ENCODE measurements at regions not wholly inside any gene's neighbourhood (a gene's known extent, or its start where the extent isn't known, plus 50 kb on each side); places are given as distances from the start of the nearest gene placed in this dataset.

- no peak for TF ChIP-seq ZFX (IDR thresholded peaks at IDR 0.05)
- TF ChIP-seq, protein P1, sequence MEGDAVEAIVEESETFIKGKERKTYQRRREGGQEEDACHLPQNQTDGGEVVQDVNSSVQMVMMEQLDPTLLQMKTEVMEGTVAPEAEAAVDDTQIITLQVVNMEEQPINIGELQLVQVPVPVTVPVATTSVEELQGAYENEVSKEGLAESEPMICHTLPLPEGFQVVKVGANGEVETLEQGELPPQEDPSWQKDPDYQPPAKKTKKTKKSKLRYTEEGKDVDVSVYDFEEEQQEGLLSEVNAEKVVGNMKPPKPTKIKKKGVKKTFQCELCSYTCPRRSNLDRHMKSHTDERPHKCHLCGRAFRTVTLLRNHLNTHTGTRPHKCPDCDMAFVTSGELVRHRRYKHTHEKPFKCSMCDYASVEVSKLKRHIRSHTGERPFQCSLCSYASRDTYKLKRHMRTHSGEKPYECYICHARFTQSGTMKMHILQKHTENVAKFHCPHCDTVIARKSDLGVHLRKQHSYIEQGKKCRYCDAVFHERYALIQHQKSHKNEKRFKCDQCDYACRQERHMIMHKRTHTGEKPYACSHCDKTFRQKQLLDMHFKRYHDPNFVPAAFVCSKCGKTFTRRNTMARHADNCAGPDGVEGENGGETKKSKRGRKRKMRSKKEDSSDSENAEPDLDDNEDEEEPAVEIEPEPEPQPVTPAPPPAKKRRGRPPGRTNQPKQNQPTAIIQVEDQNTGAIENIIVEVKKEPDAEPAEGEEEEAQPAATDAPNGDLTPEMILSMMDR (conservative IDR thresholded peaks at IDR 0.05), result no peak
- H3K27ac ChIP-seq, result no peak overlapping the region
These were observed 137.2 kb upstream of the CBLB start for GRCh38 chr3:106006001-106006400.

GRCh38 chr3:106006571-106006970, 137.8 kb upstream of the CBLB start:
- no peak overlapping the region for H3K27ac ChIP-seq
- no peak for TF ChIP-seq ZFX (IDR thresholded peaks at IDR 0.05)
- TF ChIP-seq, protein P1 (conservative IDR thresholded peaks at IDR 0.05), result no peak

DNA sequence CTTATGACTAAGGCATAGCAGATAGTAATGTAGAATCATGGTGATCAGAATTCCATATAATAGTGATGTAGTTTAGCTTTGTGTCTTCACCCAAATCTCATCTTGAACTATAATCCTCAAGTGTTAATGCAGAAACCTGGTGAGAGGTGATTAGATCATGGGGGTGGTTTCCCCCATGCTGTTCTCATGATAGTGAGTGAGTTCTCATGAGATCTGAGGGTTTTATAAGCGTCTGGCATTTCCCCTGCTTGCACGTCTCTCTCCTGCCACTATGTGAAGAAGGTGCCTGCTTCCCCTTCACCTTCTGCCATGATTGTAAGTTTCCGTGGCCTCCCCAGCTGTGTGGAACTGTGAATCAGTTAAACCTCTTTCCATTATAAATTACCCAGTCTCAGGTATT, 138.7 kb upstream of the CBLB start:
- H3K27ac ChIP-seq, result no peak overlapping the region
- no peak for TF ChIP-seq ZFX (IDR thresholded peaks at IDR 0.05)
- TF ChIP-seq, protein P1 (conservative IDR thresholded peaks at IDR 0.05), result no peak

- H3K27ac ChIP-seq, result no peak overlapping the region
- TF ChIP-seq, protein P1 (conservative IDR thresholded peaks at IDR 0.05), result no peak
- no peak for TF ChIP-seq ZFX (IDR thresholded peaks at IDR 0.05)
These were observed 140.0 kb upstream of the CBLB start for GRCh38 chr3:106008766-106009165.

GRCh38 chr3:106010829-106011228, 142.0 kb upstream of the CBLB start:
- no peak for TF ChIP-seq ZFX (IDR thresholded peaks at IDR 0.05)
- TF ChIP-seq, protein P1 (conservative IDR thresholded peaks at IDR 0.05), result no peak

GRCh38 chr3:106013971-106014370, 145.2 kb upstream of the CBLB start:
- TF ChIP-seq, protein P1 (conservative IDR thresholded peaks at IDR 0.05), result no peak
- TF ChIP-seq ZFX (IDR thresholded peaks at IDR 0.05), result no peak
- no peak overlapping the region for H3K27ac ChIP-seq

More at GRCh38 chr3:106010829-106011228, 142.0 kb upstream of the CBLB start:
- no peak overlapping the region for H3K27ac ChIP-seq

DNA sequence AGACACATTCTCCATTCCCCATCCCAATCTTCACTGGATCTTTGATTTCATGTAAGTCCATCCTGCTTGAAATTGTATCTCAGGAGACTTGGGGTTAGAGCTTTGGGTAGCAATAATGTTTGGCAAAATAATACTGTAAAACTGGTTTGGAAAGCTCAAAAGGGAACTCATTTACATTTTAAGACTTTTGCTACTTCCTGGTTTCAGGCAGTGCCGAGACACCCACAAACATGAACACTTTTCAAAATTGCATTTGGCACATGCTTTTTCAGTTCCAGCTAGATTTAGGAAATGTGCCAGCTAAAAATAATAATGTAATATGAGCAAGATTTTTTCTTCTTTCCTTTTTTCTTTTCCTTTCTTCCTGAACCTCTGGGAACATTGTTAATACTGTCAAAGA, 145.7 kb upstream of the CBLB start:
- TF ChIP-seq, protein P1 (conservative IDR thresholded peaks at IDR 0.05), result no peak
- no peak for TF ChIP-seq ZFX (IDR thresholded peaks at IDR 0.05)
- no peak overlapping the region for H3K27ac ChIP-seq
